ENCODE measurements at regions not wholly inside any gene's neighbourhood (a gene's known extent, or its start where the extent isn't known, plus 50 kb on each side); places are given as distances from the start of the nearest gene placed in this dataset.
A peak's percentile ranks its signal among the peaks of the same experiment; 100 is the strongest.

GRCh38 chr10:118937226-118937625, 92.3 kb upstream of the NANOS1 start:
- POLR2A ChIA-PET (ENCODE audit: low non-redundant PET) = no interaction called here
- no peak for TF ChIP-seq CTCF (conservative IDR thresholded peaks at IDR 0.05; ENCODE audit: low read depth)
- no peak overlapping the region for H3K27ac ChIP-seq
- CTCF ChIA-PET = interaction anchor here (0.6 to 0.7 kb wide), 2 partner anchors 16 to 59 kb away, joined by 3 read pairs; no protein-coding TSS in a partner anchor
- no peak for DNase-seq (ENCODE audit: low spot score)

GRCh38 chr10:118939211-118940007, 90.1 kb upstream of the NANOS1 start:
- ChIA-PET POLR2A (ENCODE audit: low non-redundant PET) (no interaction called here), CTCF (no interaction called here)
- no peak for DNase-seq (ENCODE audit: low spot score)
- no peak overlapping the region for H3K27ac ChIP-seq
- TF ChIP-seq CTCF (conservative IDR thresholded peaks at IDR 0.05; ENCODE audit: low read depth) = no peak

GRCh38 chr10:118940386-118940785, 89.1 kb upstream of the NANOS1 start:
- H3K27ac ChIP-seq = no peak overlapping the region
- CTCF ChIA-PET = no interaction called here
- POLR2A ChIA-PET (ENCODE audit: low non-redundant PET) = no interaction called here
- TF ChIP-seq CTCF (conservative IDR thresholded peaks at IDR 0.05; ENCODE audit: low read depth) = no peak
- no peak for DNase-seq (ENCODE audit: low spot score)

GRCh38 chr10:118943253-118943652, 86.3 kb upstream of the NANOS1 start:
- ChIA-PET POLR2A (ENCODE audit: low non-redundant PET) (no interaction called here), CTCF (no interaction called here)

GRCh38 chr10:118944959-118945633, 84.4 kb upstream of the NANOS1 start:
- TF ChIP-seq CTCF (conservative IDR thresholded peaks at IDR 0.05; ENCODE audit: low read depth) = no peak
- H3K27ac ChIP-seq = no peak overlapping the region
- CTCF ChIA-PET = interaction anchor here (1.0 kb wide), 1 partner anchor 8 kb away, joined by 6 read pairs; no protein-coding TSS in a partner anchor
- DNase-seq (ENCODE audit: low spot score) = no peak
- POLR2A ChIA-PET (ENCODE audit: low non-redundant PET) = no interaction called here

More at GRCh38 chr10:118943253-118943652, 86.3 kb upstream of the NANOS1 start:
- TF ChIP-seq CTCF (conservative IDR thresholded peaks at IDR 0.05; ENCODE audit: low read depth) = no peak
- no peak overlapping the region for H3K27ac ChIP-seq
- no peak for DNase-seq (ENCODE audit: low spot score)

GRCh38 chr10:118948786-118949185, 80.7 kb upstream of the NANOS1 start:
- 0 out of 2 replicates have a peak overlapping the region, but pooled peaks have one; percentile 17 for H3K27ac ChIP-seq
- ChIA-PET POLR2A (ENCODE audit: low non-redundant PET) (interaction anchor here (1.3 kb wide), 1 partner anchor 81 kb away, joined by 3 read pairs; the partner anchor contains the start of gene NANOS1), CTCF (interaction anchor here (0.6 kb wide), 2 partner anchors 10 to 20 kb away, joined by 3 read pairs; no protein-coding TSS in a partner anchor)
- TF ChIP-seq CTCF (conservative IDR thresholded peaks at IDR 0.05; ENCODE audit: low read depth) = no peak
- DNase-seq (ENCODE audit: low spot score) = no peak

All from RWPE1 (cell line).